HL-60 (cell line): ENCODE measurements at regions not wholly inside any gene's neighbourhood (a gene's known extent, or its start where the extent isn't known, plus 50 kb on each side); places are given as distances from the start of the nearest gene placed in this dataset.

Experiments
- DNase-seq, 2 experiments: peaks; one replicate each; pipeline ENCODE4 v3.0.0-alpha.2; 2010 to 2020; ENCODE audit warnings: low read depth in 1 of 2, low spot score in 1 of 2
- H3K27ac ChIP-seq: fragments of 250-450 bp; sonication (Bioruptor Pico); replicated peaks from 2 replicates; pipeline ENCODE4 v1.5.1; 2020; ENCODE audit warnings: mild to moderate bottlenecking, moderate library complexity
- H3K27me3 ChIP-seq: fragments of 250-450 bp; sonication (Bioruptor Pico); 2 replicates; pipeline ENCODE4 v1.5.1; 2021; ENCODE audit warnings: mild to moderate bottlenecking, moderate library complexity; ENCODE audit not compliant: insufficient read depth, poor library complexity, severe bottlenecking
- H3K4me3 ChIP-seq: replicated peaks from 2 replicates; pipeline ENCODE4 v1.5.1; 2011; ENCODE audit warnings: mild to moderate bottlenecking, control low read depth, low read length; ENCODE audit not compliant: insufficient read depth
- GABPA ChIP-seq: IDR thresholded peaks from 2 replicates; pipeline ENCODE4 v1.6.1; 2012; ENCODE audit warnings: low read depth
- POLR2AphosphoS5 ChIP-seq: IDR thresholded peaks from 2 replicates; pipeline ENCODE4 v1.6.1; 2012; ENCODE audit warnings: low read depth
- SPI1 ChIP-seq: IDR thresholded peaks from 2 replicates; pipeline ENCODE4 v1.6.1; 2012; ENCODE audit warnings: low read depth, mild to moderate bottlenecking, borderline replicate concordance
- TF ChIP-seq, protein P1 (sequence below): IDR thresholded peaks from one replicate; pipeline ENCODE4 v1.5.1; 2011; ENCODE audit warnings: low read length, control low read depth, inconsistent platforms; ENCODE audit not compliant: insufficient read depth
- TF ChIP-seq, protein P2 (sequence below): IDR thresholded peaks from 2 replicates; pipeline ENCODE4 v1.6.1; 2012; ENCODE audit warnings: low read depth; ENCODE audit not compliant: insufficient replicate concordance

GRCh38 chr9:78676623-78677022 lies 379.7 kb downstream of the PSAT1 start:
- no peak for DNase-seq
- TF ChIP-seq, protein P1, sequence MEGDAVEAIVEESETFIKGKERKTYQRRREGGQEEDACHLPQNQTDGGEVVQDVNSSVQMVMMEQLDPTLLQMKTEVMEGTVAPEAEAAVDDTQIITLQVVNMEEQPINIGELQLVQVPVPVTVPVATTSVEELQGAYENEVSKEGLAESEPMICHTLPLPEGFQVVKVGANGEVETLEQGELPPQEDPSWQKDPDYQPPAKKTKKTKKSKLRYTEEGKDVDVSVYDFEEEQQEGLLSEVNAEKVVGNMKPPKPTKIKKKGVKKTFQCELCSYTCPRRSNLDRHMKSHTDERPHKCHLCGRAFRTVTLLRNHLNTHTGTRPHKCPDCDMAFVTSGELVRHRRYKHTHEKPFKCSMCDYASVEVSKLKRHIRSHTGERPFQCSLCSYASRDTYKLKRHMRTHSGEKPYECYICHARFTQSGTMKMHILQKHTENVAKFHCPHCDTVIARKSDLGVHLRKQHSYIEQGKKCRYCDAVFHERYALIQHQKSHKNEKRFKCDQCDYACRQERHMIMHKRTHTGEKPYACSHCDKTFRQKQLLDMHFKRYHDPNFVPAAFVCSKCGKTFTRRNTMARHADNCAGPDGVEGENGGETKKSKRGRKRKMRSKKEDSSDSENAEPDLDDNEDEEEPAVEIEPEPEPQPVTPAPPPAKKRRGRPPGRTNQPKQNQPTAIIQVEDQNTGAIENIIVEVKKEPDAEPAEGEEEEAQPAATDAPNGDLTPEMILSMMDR = no peak
- no peak for TF ChIP-seq SPI1
- TF ChIP-seq POLR2AphosphoS5 = no peak
- TF ChIP-seq, protein P2, sequence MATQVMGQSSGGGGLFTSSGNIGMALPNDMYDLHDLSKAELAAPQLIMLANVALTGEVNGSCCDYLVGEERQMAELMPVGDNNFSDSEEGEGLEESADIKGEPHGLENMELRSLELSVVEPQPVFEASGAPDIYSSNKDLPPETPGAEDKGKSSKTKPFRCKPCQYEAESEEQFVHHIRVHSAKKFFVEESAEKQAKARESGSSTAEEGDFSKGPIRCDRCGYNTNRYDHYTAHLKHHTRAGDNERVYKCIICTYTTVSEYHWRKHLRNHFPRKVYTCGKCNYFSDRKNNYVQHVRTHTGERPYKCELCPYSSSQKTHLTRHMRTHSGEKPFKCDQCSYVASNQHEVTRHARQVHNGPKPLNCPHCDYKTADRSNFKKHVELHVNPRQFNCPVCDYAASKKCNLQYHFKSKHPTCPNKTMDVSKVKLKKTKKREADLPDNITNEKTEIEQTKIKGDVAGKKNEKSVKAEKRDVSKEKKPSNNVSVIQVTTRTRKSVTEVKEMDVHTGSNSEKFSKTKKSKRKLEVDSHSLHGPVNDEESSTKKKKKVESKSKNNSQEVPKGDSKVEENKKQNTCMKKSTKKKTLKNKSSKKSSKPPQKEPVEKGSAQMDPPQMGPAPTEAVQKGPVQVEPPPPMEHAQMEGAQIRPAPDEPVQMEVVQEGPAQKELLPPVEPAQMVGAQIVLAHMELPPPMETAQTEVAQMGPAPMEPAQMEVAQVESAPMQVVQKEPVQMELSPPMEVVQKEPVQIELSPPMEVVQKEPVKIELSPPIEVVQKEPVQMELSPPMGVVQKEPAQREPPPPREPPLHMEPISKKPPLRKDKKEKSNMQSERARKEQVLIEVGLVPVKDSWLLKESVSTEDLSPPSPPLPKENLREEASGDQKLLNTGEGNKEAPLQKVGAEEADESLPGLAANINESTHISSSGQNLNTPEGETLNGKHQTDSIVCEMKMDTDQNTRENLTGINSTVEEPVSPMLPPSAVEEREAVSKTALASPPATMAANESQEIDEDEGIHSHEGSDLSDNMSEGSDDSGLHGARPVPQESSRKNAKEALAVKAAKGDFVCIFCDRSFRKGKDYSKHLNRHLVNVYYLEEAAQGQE = no peak
- TF ChIP-seq GABPA = no peak
- no peak overlapping the region for H3K27ac ChIP-seq
- peaks cover 2% of the 10 kb centered on the region for H3K27me3 ChIP-seq
- no peak overlapping the region for H3K4me3 ChIP-seq

DNA sequence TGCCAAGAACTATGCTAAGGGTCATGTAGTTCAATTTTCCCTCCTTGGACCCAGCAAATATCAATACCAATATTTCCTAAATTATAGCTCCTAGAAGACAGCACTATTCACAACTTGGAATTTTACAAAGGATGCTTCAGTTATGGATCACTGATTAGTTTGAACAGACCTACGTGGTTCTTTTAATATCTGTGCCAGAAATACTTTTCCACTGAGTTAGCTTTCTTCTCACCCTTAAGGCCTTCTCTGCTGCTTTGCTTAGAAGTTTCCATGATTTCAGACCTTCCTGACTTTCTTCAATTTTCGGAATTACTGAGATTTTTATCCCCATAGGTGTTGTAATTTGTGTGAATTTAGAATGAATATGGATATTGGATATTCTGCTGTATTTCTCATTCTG lies 380.4 kb downstream of the PSAT1 start:
- H3K4me3 ChIP-seq = no peak overlapping the region
- TF ChIP-seq GABPA (no peak), SPI1 (no peak), POLR2AphosphoS5 (no peak)
- TF ChIP-seq, protein P1 = no peak
- TF ChIP-seq, protein P2 = no peak
- peaks cover 2% of the 10 kb centered on the region for H3K27me3 ChIP-seq
- no peak for DNase-seq
- no peak overlapping the region for H3K27ac ChIP-seq

- TF ChIP-seq, protein P1 = no peak
- TF ChIP-seq SPI1 = no peak
- TF ChIP-seq, protein P2 = no peak
- TF ChIP-seq GABPA = no peak
- TF ChIP-seq POLR2AphosphoS5 = no peak
- H3K27me3 ChIP-seq = peaks cover 2% of the 10 kb centered on the region
- no peak for DNase-seq
- no peak overlapping the region for H3K27ac ChIP-seq
- H3K4me3 ChIP-seq = no peak overlapping the region
Observed at GRCh38 chr9:78678877-78679276, 382.0 kb downstream of the PSAT1 start.
